AG08395 (cell line): ENCODE measurements at regions not wholly inside any gene's neighbourhood (a gene's known extent, or its start where the extent isn't known, plus 50 kb on each side); places are given as distances from the start of the nearest gene placed in this dataset.

Experiments
- DNase-seq: peaks from one replicate; pipeline ENCODE4 v3.0.0; 2012; ENCODE audit warnings: mixed read lengths, low spot score

DNA sequence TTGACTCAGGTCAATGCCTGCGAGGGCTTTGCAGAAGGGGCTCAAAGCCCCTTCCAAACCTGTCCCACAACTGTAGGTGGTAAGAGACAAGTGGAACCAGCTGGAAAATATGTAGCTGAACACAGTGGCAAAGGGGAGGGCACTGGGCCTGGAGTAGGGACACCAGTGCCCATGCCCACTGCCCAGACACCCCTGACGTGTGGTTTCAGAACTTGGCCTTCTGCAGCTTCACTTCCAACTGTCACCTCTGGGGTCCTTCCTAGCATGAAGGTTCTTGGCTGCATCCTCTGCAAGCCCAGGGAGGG lies 233.1 kb upstream of the IRX1 start:
- no peak for DNase-seq

GRCh38 chr5:3361811-3362605 lies 233.6 kb upstream of the IRX1 start:
- DNase-seq, result no peak

- no peak for DNase-seq
Measured at GRCh38 chr5:3359642-3360041, 236.0 kb upstream of the IRX1 start.

- DNase-seq, result no peak
Measured at GRCh38 chr5:3357291-3357690, 238.3 kb upstream of the IRX1 start.

- DNase-seq, result no peak
Measured at GRCh38 chr5:3356016-3356415, 239.6 kb upstream of the IRX1 start.

- DNase-seq, result no peak
Measured at GRCh38 chr5:3355126-3355525, 240.5 kb upstream of the IRX1 start.

- no peak for DNase-seq
Measured at GRCh38 chr5:3354606-3355005, 241.0 kb upstream of the IRX1 start.

- DNase-seq, result no peak
Measured at GRCh38 chr5:3353561-3353960, 242.1 kb upstream of the IRX1 start.

GRCh38 chr5:3352711-3353110 lies 242.9 kb upstream of the IRX1 start:
- no peak for DNase-seq

GRCh38 chr5:3351581-3352442 lies 243.8 kb upstream of the IRX1 start:
- DNase-seq, result no peak

- DNase-seq, result no peak
Measured at GRCh38 chr5:3350781-3351180, 244.9 kb upstream of the IRX1 start.

GRCh38 chr5:3349704-3350565 lies 245.7 kb upstream of the IRX1 start:
- no peak for DNase-seq

GRCh38 chr5:3348576-3349535 lies 246.8 kb upstream of the IRX1 start:
- DNase-seq, result no peak

DNA sequence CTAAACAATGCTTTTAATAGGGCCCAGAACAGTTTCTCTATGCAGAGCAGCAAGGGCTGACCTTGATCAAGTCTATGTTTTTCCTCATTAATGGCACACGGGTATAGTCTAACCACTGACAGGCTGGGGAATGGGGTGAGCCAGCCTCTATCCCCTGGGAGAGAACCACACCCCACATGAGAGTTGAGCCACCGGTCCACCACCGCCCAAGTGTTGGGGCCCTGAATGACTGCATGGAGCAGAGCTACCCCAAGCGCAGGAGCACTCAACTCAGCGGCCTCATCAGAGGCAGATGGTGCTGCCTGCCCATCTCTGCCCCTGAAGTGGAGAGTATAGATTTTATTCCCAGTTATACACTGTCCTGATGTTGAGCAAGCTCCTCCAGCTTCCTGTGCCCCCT lies 247.9 kb upstream of the IRX1 start:
- no peak for DNase-seq

DNA sequence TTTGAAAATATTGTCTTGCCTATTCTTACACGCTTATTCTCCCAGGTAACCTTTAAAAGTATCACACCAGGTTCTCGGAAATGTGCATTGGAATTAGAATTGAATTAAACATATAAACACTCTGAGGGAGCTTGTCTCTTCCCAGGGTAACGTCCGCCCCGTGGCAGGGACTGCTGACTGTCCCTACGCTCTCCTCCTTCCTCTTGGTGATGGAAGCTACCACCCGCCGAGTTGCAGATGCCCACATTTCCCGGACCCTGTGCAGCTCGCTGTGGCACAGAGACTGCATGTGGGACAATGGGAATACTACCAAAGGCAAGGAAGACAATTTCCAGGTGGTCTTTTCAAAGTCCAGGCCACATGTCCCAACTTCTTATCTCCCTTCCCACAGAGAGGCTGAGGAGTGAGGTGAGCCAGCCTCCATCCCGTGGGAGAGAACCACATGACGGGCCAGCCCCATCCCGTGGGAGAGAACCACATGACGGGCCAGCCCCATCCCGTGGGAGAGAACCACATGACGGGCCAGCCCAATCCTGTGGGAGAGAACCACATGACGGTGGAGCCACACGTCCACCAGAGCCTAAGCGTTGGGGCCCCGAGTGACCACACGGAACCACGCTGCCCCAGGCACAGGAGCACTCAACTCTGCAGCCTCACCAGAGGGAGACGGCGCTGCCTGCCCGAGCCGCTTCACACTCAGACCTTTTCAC lies 249.4 kb upstream of the IRX1 start:
- DNase-seq, result no peak

- no peak for DNase-seq
Measured at GRCh38 chr5:3345195-3345594, 250.4 kb upstream of the IRX1 start.

DNA sequence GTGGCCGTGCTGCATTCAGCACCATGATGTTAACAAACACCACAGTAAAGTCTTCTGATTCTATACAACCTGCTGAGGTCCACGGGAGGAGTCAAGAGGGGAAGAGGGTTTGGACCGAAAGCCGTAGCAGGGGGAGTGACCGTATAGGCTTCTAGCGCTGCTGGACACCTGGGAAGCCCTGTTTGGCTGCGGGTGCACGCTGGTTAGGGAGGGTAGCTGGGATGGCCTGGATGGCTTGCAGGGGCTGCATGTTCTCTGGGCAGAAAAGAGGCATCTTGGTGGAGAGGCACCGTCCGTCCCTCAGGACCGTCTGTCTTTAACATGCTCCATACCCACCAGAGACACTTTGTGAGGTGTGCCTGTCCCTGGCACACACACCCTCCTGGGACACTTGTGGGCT lies 251.0 kb upstream of the IRX1 start:
- DNase-seq, result no peak

DNA sequence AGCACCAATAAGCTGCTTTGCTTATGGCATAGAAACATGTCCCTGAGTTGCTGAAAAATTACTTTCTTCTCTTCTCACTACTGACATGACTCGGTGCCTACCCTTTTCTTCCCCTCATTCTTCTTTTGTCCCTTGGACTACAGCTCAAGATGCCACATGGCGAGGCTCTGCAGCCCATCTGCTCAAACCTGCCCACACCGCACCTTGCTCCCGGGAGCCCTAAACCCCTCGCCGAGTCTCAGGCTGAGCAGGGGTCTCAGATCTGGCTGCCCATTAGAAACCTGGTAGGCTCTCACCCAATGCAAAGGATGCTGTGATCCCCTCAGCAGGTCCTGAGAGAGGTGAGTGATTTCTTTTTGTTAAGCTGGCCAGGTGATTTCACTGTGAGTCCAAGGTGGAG lies 251.7 kb upstream of the IRX1 start:
- no peak for DNase-seq

DNA sequence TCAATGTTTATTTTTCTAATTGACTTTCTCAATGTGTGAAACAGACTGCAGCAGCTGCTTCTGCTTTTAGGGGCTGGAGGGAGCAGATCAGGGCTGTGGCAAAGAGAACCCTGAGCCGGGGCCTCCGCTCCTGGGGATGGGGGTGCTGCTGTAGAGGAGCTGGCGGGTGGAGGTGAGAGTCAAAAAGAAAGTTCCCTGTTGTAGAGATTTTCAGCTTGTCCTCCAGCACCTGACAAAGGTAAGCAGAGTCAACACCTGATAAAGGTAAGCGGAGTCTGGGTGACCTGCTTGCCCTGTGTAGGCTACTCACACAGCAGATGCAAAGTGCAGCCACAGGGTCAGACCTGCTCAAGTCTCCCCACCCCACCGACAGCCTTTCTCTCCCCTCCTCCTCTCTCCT lies 252.4 kb upstream of the IRX1 start:
- no peak for DNase-seq

DNA sequence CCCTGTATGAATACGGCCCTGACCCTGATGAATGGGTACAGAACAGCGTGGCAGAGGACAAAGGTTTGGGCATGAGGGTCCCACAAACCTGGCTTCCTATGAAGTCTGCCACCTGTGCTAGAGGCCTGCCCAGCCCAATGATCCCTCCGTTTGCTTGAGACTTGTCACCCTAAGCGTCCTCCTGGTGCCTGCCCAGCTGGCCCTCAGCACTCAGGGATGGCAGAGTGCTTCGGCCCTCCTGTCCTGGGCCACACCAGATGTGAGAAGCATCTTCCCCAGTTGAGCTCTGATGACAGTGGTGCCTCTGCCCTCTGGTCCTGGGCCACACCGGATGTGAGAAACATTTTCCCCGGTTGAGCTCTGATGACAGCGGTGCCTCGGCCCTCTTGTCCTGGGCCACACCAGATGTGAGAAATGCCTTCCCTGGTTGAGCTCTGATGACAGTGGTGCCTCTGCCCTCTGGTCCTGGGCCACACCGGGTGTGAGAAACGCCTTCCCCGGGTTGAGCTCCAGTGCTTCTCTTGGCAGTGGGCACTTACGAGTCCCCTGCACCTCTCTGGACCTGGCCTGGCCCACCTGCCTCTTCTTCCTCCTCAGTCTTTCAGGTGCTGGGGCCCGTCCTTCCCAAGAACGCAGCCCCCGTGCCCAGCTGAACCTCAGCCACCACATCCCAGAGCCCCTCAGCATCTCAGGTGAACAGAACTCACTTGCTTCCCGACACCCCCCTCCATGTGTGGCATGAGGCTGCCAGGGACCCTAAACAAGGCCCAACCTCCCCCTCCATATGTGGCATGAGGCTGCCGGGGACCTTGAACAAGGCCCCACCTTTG lies 253.1 kb upstream of the IRX1 start:
- DNase-seq, result no peak
